22Rv1 (cell line): ENCODE measurements at regions not wholly inside any gene's neighbourhood (a gene's known extent, or its start where the extent isn't known, plus 50 kb on each side); places are given as distances from the start of the nearest gene placed in this dataset.

Experiments
- H3K27ac ChIP-seq: fragments of 450-650 bp; 2 replicates; pipeline ENCODE4 v1.5.1; 2017
- ZFX ChIP-seq: fragments of 450-650 bp; IDR thresholded peaks from 2 replicates; pipeline ENCODE4 v1.6.1; 2017; ENCODE audit warnings: antibody characterized with exemption, borderline replicate concordance
- TF ChIP-seq, protein P1 (sequence below): fragments of 450-650 bp; IDR thresholded peaks from 2 replicates; pipeline ENCODE4 v1.5.1; 2017; ENCODE audit warnings: mild to moderate bottlenecking

DNA sequence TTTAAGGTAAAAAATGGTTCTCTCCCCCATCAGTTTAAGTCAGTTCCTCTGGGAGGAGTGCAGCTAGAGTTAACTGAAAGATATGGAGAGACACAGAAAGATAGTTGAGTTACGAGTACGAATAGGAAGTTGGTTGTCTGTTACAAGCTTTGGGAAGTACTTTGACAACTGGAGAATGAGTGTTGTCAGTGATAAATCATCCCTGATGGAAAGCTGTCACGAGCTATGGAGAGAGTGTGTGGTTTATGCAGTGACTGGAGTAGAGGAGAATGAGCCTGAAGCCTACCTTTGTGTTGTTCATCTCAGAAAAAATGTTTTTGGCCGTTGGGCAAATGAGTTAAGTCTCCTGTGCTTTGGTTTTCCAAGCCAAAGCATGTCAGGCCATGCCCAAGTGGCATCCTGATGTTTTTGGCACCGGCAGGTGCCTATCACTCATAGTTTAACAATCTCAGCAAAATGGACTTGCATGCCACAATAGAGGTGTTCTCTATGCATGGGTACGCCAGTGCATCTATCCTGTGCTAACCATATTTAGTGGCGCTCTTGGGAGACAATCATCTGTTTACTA lies 350.2 kb downstream of the IRS2 start:
- H3K27ac ChIP-seq, result no peak overlapping the region
- TF ChIP-seq, protein P1, sequence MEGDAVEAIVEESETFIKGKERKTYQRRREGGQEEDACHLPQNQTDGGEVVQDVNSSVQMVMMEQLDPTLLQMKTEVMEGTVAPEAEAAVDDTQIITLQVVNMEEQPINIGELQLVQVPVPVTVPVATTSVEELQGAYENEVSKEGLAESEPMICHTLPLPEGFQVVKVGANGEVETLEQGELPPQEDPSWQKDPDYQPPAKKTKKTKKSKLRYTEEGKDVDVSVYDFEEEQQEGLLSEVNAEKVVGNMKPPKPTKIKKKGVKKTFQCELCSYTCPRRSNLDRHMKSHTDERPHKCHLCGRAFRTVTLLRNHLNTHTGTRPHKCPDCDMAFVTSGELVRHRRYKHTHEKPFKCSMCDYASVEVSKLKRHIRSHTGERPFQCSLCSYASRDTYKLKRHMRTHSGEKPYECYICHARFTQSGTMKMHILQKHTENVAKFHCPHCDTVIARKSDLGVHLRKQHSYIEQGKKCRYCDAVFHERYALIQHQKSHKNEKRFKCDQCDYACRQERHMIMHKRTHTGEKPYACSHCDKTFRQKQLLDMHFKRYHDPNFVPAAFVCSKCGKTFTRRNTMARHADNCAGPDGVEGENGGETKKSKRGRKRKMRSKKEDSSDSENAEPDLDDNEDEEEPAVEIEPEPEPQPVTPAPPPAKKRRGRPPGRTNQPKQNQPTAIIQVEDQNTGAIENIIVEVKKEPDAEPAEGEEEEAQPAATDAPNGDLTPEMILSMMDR, result no peak
- no peak for TF ChIP-seq ZFX

DNA sequence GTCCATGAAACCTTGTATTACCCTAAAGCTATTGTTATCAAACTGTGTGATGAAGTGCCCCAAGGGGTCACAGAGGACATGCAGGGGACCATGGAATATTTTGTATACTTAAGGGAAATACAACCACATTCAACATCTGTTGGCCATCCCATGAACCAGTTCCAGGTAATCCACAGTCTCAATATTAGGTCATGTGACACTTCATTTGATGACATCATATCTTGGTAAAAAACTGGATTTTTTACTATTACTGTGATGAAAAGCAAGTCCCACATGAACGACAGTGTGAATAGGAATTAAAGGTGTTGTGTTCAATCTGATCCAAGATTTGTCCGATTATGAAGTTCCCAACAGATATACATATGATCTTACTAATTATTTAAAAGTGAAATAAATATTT lies 355.2 kb downstream of the IRS2 start:
- no peak for TF ChIP-seq ZFX
- TF ChIP-seq, protein P1, result no peak
- no peak overlapping the region for H3K27ac ChIP-seq

GRCh38 chr13:109428146-109428545 lies 358.2 kb downstream of the IRS2 start:
- H3K27ac ChIP-seq, result no peak overlapping the region
- TF ChIP-seq, protein P1, result no peak
- no peak for TF ChIP-seq ZFX

- TF ChIP-seq, protein P1, result no peak
- TF ChIP-seq ZFX, result no peak
- H3K27ac ChIP-seq, result no peak overlapping the region
These were observed 358.7 kb downstream of the IRS2 start for GRCh38 chr13:109427695-109428094.

GRCh38 chr13:109427148-109427547 lies 359.2 kb downstream of the IRS2 start:
- no peak for TF ChIP-seq ZFX
- TF ChIP-seq, protein P1, result no peak

GRCh38 chr13:109426690-109426990 lies 359.7 kb downstream of the IRS2 start:
- TF ChIP-seq ZFX, result no peak
- TF ChIP-seq, protein P1, result no peak
- no peak overlapping the region for H3K27ac ChIP-seq

More at GRCh38 chr13:109427148-109427547, 359.2 kb downstream of the IRS2 start:
- no peak overlapping the region for H3K27ac ChIP-seq

GRCh38 chr13:109425821-109426689 lies 360.3 kb downstream of the IRS2 start:
- TF ChIP-seq, protein P1, result no peak
- TF ChIP-seq ZFX, result no peak
- no peak overlapping the region for H3K27ac ChIP-seq
